A673 (cell line): ENCODE measurements at regions not wholly inside any gene's neighbourhood (a gene's known extent, or its start where the extent isn't known, plus 50 kb on each side); places are given as distances from the start of the nearest gene placed in this dataset.

Source experiments
- BruUV-seq: library from RNA; stranded (reverse); fragments of 400-500 nt; replicated peaks from 2 replicates; lab custom pipeline; 2021; lab: Mats Ljungman, UMichigan
- CTCF ChIA-PET: fragments of 300-600 bp; sonication (Branson Sonifier 250); formaldehyde crosslinking; loops from one replicate; lab custom pipeline; 2022; ENCODE audit warnings: antibody characterized with exemption; lab: Charles Lee
- POLR2A ChIA-PET: fragments of 300-600 bp; sonication (Branson Sonifier 250); formaldehyde crosslinking; loops from one replicate; lab custom pipeline; 2022; ENCODE audit warnings: antibody characterized with exemption; ENCODE audit not compliant: low non-redundant PET; lab: Charles Lee
- DNase-seq: peaks from one replicate; pipeline ENCODE4 v3.0.0-alpha.2; 2015; ENCODE audit warnings: low spot score
- H3K27ac ChIP-seq: fragments of 200-600 bp; sonication (generic); 2 replicates; pipeline ENCODE4 v1.5.1; 2016; ENCODE audit warnings: mixed run types, low read depth, mild to moderate bottlenecking, mixed read lengths, antibody characterized with exemption, low read length; ENCODE audit not compliant: poor library complexity, severe bottlenecking
- H3K27me3 ChIP-seq: fragments of 200-600 bp; sonication (generic); replicated peaks from 2 replicates; pipeline ENCODE4 v1.6.1; 2017; ENCODE audit warnings: mixed run types, low read depth, mild to moderate bottlenecking, mixed read lengths, antibody characterized with exemption, low read length; ENCODE audit not compliant: insufficient read depth, poor library complexity
- H3K36me3 ChIP-seq: fragments of 200-600 bp; sonication (generic); 2 replicates; pipeline ENCODE4 v1.6.1; 2016; ENCODE audit warnings: mixed run types, mild to moderate bottlenecking, mixed read lengths, antibody characterized with exemption, low read length; ENCODE audit not compliant: insufficient read depth, poor library complexity, severe bottlenecking
- H3K4me1 ChIP-seq: fragments of 200-600 bp; sonication (generic); 2 replicates; pipeline ENCODE4 v1.6.1; 2017; ENCODE audit warnings: mixed run types, mild to moderate bottlenecking, mixed read lengths, antibody characterized with exemption, low read length; ENCODE audit not compliant: insufficient read depth, poor library complexity, severe bottlenecking
- H3K4me3 ChIP-seq: fragments of 200-600 bp; sonication (generic); 2 replicates; pipeline ENCODE4 v1.5.1; 2016; ENCODE audit warnings: low read depth, mixed run types, mild to moderate bottlenecking, mixed read lengths, low read length; ENCODE audit not compliant: poor library complexity, severe bottlenecking
- H3K9me3 ChIP-seq: fragments of 200-600 bp; sonication (generic); 2 replicates; pipeline ENCODE4 v1.6.1; 2016; ENCODE audit warnings: mixed run types, low read depth, mild to moderate bottlenecking, mixed read lengths, antibody characterized with exemption, low read length; ENCODE audit not compliant: poor library complexity, severe bottlenecking
- EZH2 ChIP-seq: fragments of 200-600 bp; sonication (generic); IDR thresholded peaks from 2 replicates; pipeline ENCODE4 v1.6.1; 2017; ENCODE audit warnings: borderline replicate concordance, low read depth, mild to moderate bottlenecking, mixed read lengths, antibody characterized with exemption, low read length; ENCODE audit not compliant: poor library complexity, severe bottlenecking
- intact Hi-C: fragments of 100-400 bp; cut with micrococcal nuclease; formaldehyde crosslinking; loops from one replicate; pipeline ENCODE4 v1.10.0; 2022; ENCODE audit not compliant: unreplicated experiment
- TF ChIP-seq, protein P1 (sequence below): fragments of 300-800, 200-600 bp; sonication (generic); conservative IDR thresholded peaks from 2 replicates; pipeline ENCODE4 v1.5.1; 2017; ENCODE audit warnings: low read depth, mild to moderate bottlenecking, antibody characterized with exemption, low read length, moderate library complexity, mixed read lengths

DNA sequence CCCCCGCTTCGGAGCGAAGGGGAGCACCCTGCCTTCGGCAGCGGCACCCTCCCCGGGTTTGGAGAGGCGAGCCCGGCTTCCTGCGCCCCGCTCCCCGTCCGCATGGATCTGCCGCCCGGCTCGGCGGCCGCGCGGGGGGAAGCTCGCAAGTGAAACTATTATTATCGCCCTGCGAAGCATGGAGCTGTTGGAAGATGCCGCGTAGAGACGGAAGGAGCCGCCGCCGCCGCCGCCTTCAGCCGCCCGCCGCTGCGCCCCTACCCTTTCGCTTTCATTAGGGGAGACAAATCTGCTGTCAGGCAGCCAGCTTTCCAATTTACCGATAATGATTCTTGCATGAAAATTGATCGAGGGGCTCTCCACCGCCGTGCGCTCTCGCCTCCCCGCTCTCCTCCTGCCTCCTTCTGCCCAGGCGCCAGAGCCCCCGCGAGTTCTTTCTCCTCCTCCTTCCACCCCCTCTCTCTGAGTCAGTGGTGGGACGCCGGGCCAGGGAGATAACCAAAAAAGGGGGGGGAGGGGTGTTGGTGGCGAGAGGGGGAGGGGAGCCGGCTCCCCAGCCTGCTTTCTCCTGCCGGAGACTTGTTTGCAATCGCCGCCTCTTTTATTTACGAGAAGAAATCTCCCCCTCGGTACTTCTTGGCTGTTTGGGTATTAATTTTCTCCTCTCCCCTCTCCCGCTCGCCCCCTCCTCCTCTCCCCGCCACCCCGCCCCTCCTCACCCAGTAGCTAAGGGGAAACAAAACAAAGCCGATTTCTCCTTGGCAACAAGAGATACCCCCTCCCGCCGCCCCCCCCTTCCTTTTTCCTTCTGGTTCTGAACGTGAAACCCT lies 58.0 kb upstream of the GSE1 start:
- H3K27me3 ChIP-seq: no peaks in the 10 kb centered on the region
- no TSS peak for BruUV-seq
- intact Hi-C loops: loop anchor here (2.0 to 5.0 kb wide), 2 partner anchors 56 to 133 kb away; no protein-coding TSS in a partner anchor
- no peak for TF ChIP-seq EZH2
- TF ChIP-seq, protein P1, sequence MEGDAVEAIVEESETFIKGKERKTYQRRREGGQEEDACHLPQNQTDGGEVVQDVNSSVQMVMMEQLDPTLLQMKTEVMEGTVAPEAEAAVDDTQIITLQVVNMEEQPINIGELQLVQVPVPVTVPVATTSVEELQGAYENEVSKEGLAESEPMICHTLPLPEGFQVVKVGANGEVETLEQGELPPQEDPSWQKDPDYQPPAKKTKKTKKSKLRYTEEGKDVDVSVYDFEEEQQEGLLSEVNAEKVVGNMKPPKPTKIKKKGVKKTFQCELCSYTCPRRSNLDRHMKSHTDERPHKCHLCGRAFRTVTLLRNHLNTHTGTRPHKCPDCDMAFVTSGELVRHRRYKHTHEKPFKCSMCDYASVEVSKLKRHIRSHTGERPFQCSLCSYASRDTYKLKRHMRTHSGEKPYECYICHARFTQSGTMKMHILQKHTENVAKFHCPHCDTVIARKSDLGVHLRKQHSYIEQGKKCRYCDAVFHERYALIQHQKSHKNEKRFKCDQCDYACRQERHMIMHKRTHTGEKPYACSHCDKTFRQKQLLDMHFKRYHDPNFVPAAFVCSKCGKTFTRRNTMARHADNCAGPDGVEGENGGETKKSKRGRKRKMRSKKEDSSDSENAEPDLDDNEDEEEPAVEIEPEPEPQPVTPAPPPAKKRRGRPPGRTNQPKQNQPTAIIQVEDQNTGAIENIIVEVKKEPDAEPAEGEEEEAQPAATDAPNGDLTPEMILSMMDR: no peak
- H3K36me3 ChIP-seq: no peaks in the 10 kb centered on the region
- peak overlapping the region; percentile 73 for H3K27ac ChIP-seq
- peak overlapping the region; percentile 89 for H3K4me3 ChIP-seq
- DNase-seq: peak; percentile 78
- no peaks in the 10 kb centered on the region for H3K9me3 ChIP-seq
- H3K4me1 ChIP-seq: peaks cover 23% of the 10 kb centered on the region
- POLR2A ChIA-PET: interaction anchor here (1.3 kb wide), 1 partner anchor 31 kb away, joined by 4 read pairs; no protein-coding TSS in a partner anchor
- CTCF ChIA-PET: interaction anchor here (0.8 to 1.2 kb wide), 4 partner anchors 61 to 440 kb away, joined by 3 to 4 read pairs (median 4); no protein-coding TSS in a partner anchor

DNA sequence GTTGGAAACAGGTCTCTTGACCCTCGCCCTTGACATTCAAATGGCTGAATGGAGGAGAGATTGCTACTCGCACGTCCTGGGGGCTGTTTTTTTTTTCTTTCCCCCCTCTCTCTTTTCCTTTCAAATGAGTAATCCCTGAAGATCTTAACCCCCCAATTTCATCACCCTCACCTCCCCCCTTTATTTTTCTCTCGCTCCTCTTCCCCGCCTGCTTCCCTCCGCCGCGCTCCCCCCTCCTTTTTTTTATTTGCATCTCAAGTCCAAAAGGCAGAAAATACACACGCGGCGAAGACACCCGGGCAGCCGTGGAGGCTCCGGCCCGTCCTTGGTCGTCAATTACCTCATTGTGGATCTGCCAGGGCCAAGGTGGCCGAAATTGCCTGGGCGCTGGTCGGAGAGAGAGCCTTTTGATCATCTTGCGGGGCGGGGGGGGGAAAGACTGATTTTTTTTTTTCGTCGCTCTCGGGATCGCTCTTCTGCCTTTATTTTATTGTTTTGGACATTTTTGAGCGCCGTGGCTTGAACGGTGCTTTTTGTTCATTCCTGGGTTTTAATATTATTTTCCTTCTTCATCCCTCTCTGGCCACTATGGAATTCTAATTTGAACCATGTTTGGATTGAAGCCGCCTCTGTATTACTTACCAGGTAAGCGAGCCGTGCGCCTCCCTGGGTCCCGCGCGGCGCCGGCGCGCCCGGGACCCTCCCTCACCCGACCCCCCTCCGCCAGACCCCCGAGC lies 57.2 kb upstream of the GSE1 start:
- H3K27ac ChIP-seq: peak overlapping the region; percentile 73
- CTCF ChIA-PET: no interaction called here

DNA sequence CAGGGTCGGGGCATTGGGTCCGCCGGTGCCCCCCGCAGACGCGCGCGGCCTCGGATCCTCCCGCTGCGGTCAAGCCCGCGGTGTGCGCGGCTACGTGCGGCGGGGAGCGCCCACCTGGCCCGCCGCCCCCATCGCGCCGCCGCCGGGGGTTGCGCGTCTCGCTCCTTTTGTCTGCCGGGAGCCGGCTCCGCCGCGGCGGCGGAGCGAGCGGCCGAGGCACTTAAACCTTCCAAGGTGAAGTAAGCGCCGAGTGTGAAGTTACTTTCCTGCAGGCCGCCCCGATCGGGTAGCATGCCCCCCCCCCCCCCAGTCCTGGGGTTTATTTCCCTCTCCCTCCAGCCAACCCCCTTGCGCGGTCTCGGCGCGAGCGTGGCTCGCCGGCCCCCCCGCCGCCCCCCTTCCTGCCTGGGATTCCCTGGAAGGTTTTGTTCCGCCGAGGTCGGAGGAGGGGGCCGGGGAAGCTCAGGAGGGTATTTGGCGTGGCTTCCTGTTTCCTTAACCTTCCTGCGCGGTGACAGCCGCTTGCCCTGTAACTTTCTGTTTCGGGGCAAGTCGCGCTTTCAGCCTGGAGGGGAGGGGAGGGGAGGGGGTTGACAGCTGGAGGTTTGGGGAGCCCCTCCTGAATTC lies 56.6 kb upstream of the GSE1 start:
- Histone ChIP-seq H3K27me3 (no peaks in the 10 kb centered on the region), H3K27ac (peak overlapping the region; percentile 73), H3K9me3 (no peaks in the 10 kb centered on the region), H3K4me3 (peak overlapping the region; percentile 89), H3K36me3 (no peaks in the 10 kb centered on the region), H3K4me1 (peaks cover 26% of the 10 kb centered on the region)
- POLR2A ChIA-PET: no interaction called here
- CTCF ChIA-PET: interaction anchor here (0.5 to 1.4 kb wide), 5 partner anchors 12 to 187 kb away, joined by 3 to 8 read pairs (median 4); no protein-coding TSS in a partner anchor
- no TSS peak for BruUV-seq
- peak; percentile 45 for DNase-seq
- intact Hi-C loops: loop anchor here (5.0 kb wide), 1 partner anchor 134 kb away; no protein-coding TSS in a partner anchor
- TF ChIP-seq, protein P1: no peak

More for the DNA sequence above, 57.2 kb upstream of the GSE1 start:
- H3K4me3 ChIP-seq: peak overlapping the region; percentile 89
- no peaks in the 10 kb centered on the region for H3K9me3 ChIP-seq
- POLR2A ChIA-PET: no interaction called here
- DNase-seq: peak; percentile 42
- H3K27me3 ChIP-seq: no peaks in the 10 kb centered on the region
- peaks cover 23% of the 10 kb centered on the region for H3K4me1 ChIP-seq
- no peak for TF ChIP-seq EZH2
- TF ChIP-seq, protein P1: no peak
- intact Hi-C loops: loop anchor here (2.0 to 5.0 kb wide), 2 partner anchors 55 to 134 kb away; no protein-coding TSS in a partner anchor
- BruUV-seq: TSS peak; percentile 30
- no peaks in the 10 kb centered on the region for H3K36me3 ChIP-seq
